Gastrocnemius medialis (tissue), 4 donors: ENCODE measurements at regions not wholly inside any gene's neighbourhood (a gene's known extent, or its start where the extent isn't known, plus 50 kb on each side); places are given as distances from the start of the nearest gene placed in this dataset.

ENCODE experiments used
- POLR2A ChIP-seq, 2 donors: fragments of 450-650 bp; IDR thresholded peaks; one replicate each; pipeline ENCODE4 v1.6.1; 2017; ENCODE audit warnings: antibody characterized with exemption in 2 of 2, mild to moderate bottlenecking in 2 of 2, moderate library complexity in 2 of 2
- TF ChIP-seq, protein P1 (sequence below), 5 experiments: fragments of 450-650 bp in 3 of 5; fragments of 200-600 bp in 2 of 5; sonication (generic) in 2 of 5; IDR thresholded peaks in 4 of 5; conservative IDR thresholded peaks in 1 of 5; 1 replicate in 4 of 5; 2 replicates in 1 of 5; pipeline ENCODE4 v1.5.1; 2016 to 2019; ENCODE audit warnings: antibody characterized with exemption in 5 of 5, mild to moderate bottlenecking in 3 of 5, moderate library complexity in 3 of 5

- TF ChIP-seq, protein P1, sequence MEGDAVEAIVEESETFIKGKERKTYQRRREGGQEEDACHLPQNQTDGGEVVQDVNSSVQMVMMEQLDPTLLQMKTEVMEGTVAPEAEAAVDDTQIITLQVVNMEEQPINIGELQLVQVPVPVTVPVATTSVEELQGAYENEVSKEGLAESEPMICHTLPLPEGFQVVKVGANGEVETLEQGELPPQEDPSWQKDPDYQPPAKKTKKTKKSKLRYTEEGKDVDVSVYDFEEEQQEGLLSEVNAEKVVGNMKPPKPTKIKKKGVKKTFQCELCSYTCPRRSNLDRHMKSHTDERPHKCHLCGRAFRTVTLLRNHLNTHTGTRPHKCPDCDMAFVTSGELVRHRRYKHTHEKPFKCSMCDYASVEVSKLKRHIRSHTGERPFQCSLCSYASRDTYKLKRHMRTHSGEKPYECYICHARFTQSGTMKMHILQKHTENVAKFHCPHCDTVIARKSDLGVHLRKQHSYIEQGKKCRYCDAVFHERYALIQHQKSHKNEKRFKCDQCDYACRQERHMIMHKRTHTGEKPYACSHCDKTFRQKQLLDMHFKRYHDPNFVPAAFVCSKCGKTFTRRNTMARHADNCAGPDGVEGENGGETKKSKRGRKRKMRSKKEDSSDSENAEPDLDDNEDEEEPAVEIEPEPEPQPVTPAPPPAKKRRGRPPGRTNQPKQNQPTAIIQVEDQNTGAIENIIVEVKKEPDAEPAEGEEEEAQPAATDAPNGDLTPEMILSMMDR (IDR thresholded peaks at IDR 0.05 in 4 of 5, conservative IDR thresholded peaks at IDR 0.05 in 1 of 5): no peak
- no peak for TF ChIP-seq POLR2A (IDR thresholded peaks at IDR 0.05)
These were observed 366.0 kb downstream of the C16orf95 start for GRCh38 chr16:86951041-86951822.
